Heart right ventricle (tissue), 16 donors: ENCODE measurements at regions not wholly inside any gene's neighbourhood (a gene's known extent, or its start where the extent isn't known, plus 50 kb on each side); places are given as distances from the start of the nearest gene placed in this dataset.

Experiments
- ATAC-seq, 8 donors: fragments of 200-7000 bp; cut with Tn5 transposase; one replicate each; pipeline ENCODE4 v1.9.1; 2020; ENCODE audit warnings: mild to moderate bottlenecking in 8 of 8, moderate library complexity in 8 of 8, moderate number of reproducible peaks in 1 of 8
- DNase-seq, 2 donors: peaks; one replicate each; pipeline ENCODE4 v3.0.0-alpha.2; 2020
- H3K27ac ChIP-seq, 10 donors: fragments of 200-600 bp; sonication (generic) in 2 of 10; one replicate each; pipeline versions ENCODE4 v1.5.0 to v1.8.0; 2020 to 2022; ENCODE audit warnings: mild to moderate bottlenecking in 3 of 10
- H3K27me3 ChIP-seq, 7 donors: fragments of 200-600 bp; one replicate each; pipeline ENCODE4 v1.8.0; 2021 to 2022; ENCODE audit warnings: mild to moderate bottlenecking in 2 of 7
- H3K36me3 ChIP-seq, 9 donors: fragments of 200-600 bp; sonication (generic) in 1 of 9; one replicate each; pipeline versions ENCODE4 v1.5.0 to v1.8.0; 2020 to 2022; ENCODE audit warnings: mild to moderate bottlenecking in 2 of 9
- H3K4me1 ChIP-seq, 9 donors: fragments of 200-600 bp; sonication (generic) in 1 of 9; one replicate each; pipeline versions ENCODE4 v1.5.0 to v1.8.0; 2020 to 2022; ENCODE audit warnings: mild to moderate bottlenecking in 4 of 9
- H3K4me3 ChIP-seq, 10 donors: fragments of 200-600 bp; sonication (generic) in 2 of 10; one replicate each; pipeline versions ENCODE4 v1.5.0 to v1.8.0; 2020 to 2022; ENCODE audit warnings: mild to moderate bottlenecking in 7 of 10, moderate library complexity in 2 of 10
- H3K9me3 ChIP-seq, 11 donors: fragments of 200-600 bp in 10 of 11; sonication (generic) in 2 of 11; one replicate each; pipeline versions ENCODE4 v1.5.0 to v1.8.0; 2013 to 2022; ENCODE audit warnings: mild to moderate bottlenecking in 2 of 11, control low read depth in 1 of 11, moderate library complexity in 1 of 11
- WGBS, 2 donors: extraction: QIAGEN DNeasy Blood & Tissue Kit; methylation state at CpG; one replicate each; pipeline ENCODE4 v1.1.7; 2013; ENCODE audit warnings: inconsistent platforms in 1 of 2; 5-methylcytosine and 5-hydroxymethylcytosine counted together
- intact Hi-C, 10 donors: fragments of 100-400 bp; cut with DNase I; formaldehyde crosslinking; loops; one replicate each; pipeline versions ENCODE4 v1.11.1 to v1.14.2; 2022
- TF ChIP-seq, protein P1 (sequence below), 9 donors: fragments of 200-600 bp; sonication (generic) in 2 of 9; IDR thresholded peaks; one replicate each; pipeline versions ENCODE4 v1.5.0 to v1.8.0; 2021 to 2022; ENCODE audit warnings: antibody characterized with exemption in 9 of 9, mild to moderate bottlenecking in 5 of 9, moderate library complexity in 1 of 9
- donor health status: Arrhythmogenic right ventricular cardiomyopathy.
- donor health status: ischemic (EF 13 %, LVEDD 7.1; RV severe dilation, severe dysfunction).
- donor health status: healthy with polysubstance abuse.
- donor health status: DM: no; HTN: yes; CAD: no.
- donor health status: DM: no; HTN: no; CAD: no.
- donor health status: ischemic (EF 25% LVEDD 6.9; RV normal size, moderate dysfunction).
- donor health status: ischemic (EF 25% LVEDD 5.7; RV mildly dilated, moderate dysfunction).
- donor health status: healthy.
- donor health status: DM: yes; HTN: yes; CAD: no.
- donor health status: Ischemic cardiomyopathy.
- donor health status: ischemic (EF 35%, LVEDD 5.7; RV mildly dilated, moderate dysfunction).
- donor health status: nonischemic (EF 11% LVEDD 7.7; RV severe dilation, severe dysfunction).
- donor health status: DM: yes; HTN: yes; CAD: no.
- donor health status: PGD.
- donor health status: ischemic (EF 29% LVEDD 5.4; RV normal size, mild dysfunction).
- donor health status: nonischemic (EF 23%, LVEDD 6.1; RV moderate dilation, normal function).

GRCh38 chr14:85817430-85817829 is 287.5 kb downstream of the FLRT2 start:
- intact Hi-C loops, result no loop called here
- TF ChIP-seq, protein P1, sequence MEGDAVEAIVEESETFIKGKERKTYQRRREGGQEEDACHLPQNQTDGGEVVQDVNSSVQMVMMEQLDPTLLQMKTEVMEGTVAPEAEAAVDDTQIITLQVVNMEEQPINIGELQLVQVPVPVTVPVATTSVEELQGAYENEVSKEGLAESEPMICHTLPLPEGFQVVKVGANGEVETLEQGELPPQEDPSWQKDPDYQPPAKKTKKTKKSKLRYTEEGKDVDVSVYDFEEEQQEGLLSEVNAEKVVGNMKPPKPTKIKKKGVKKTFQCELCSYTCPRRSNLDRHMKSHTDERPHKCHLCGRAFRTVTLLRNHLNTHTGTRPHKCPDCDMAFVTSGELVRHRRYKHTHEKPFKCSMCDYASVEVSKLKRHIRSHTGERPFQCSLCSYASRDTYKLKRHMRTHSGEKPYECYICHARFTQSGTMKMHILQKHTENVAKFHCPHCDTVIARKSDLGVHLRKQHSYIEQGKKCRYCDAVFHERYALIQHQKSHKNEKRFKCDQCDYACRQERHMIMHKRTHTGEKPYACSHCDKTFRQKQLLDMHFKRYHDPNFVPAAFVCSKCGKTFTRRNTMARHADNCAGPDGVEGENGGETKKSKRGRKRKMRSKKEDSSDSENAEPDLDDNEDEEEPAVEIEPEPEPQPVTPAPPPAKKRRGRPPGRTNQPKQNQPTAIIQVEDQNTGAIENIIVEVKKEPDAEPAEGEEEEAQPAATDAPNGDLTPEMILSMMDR (IDR thresholded peaks at IDR 0.05), result no peak
- Histone ChIP-seq H3K4me3 (no peak overlapping the region), H3K27ac (no peak overlapping the region), H3K4me1 (no peaks in the 10 kb centered on the region), H3K27me3 (no peaks in the 10 kb centered on the region), H3K36me3 (no peaks in the 10 kb centered on the region), H3K9me3 (no peaks in the 10 kb centered on the region)
- 86 to 92% methylated on average over 1 of the region's 1 CpG for WGBS, 2 donors
- DNase-seq, result no peak
- ATAC-seq, result no peak

DNA sequence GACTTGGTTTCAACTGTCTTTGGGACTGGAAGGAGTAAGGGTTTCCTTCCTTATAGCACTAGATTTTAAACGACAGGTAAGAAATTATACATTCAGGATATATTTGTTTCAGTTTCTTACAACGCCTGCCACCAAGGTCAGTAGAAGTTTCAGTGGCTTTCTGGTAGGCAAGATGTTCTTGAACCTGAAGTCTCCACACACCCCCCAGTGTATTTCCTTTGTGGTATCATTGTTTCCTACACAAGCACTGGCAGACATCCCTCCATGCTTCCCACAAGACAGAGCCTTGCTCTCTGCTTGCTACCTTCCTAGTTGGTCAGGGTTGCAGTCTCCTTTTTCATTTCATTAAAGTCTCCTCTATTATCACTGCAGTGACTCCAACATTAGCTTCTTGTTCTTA is 283.1 kb downstream of the FLRT2 start:
- intact Hi-C loops, result no loop called here
- Histone ChIP-seq H3K4me1 (no peaks in the 10 kb centered on the region), H3K27me3 (no peaks in the 10 kb centered on the region), H3K9me3 (no peaks in the 10 kb centered on the region), H3K4me3 (no peak overlapping the region), H3K27ac (no peak overlapping the region), H3K36me3 (no peaks in the 10 kb centered on the region)
- TF ChIP-seq, protein P1 (IDR thresholded peaks at IDR 0.05), result no peak
- WGBS, 2 donors, result 73 to 84% methylated on average over 2 of the region's 2 CpGs
- DNase-seq (no peak), ATAC-seq (no peak)

DNA sequence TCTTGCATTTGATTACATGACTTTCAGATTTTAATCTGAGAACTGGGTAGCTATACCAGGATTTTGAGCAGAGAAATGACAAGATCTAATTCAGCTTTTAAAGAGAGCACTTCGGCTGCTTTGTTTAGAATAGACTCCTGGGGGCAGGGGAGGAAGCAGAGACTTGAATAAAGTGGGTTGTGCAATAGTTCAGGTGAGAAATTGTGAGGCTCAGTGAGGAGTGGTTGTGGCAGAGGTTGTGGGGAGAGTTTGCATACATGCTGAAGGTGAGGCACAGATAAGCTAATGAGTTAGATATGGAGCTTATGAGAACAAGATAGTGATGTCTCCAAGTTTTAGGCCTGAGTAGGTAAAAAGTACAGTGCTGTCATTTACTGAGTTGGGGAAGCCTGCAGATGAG is 281.4 kb downstream of the FLRT2 start:
- ATAC-seq (no peak), DNase-seq (no peak)
- TF ChIP-seq, protein P1 (IDR thresholded peaks at IDR 0.05), result no peak
- Histone ChIP-seq H3K4me3 (no peak overlapping the region), H3K9me3 (no peaks in the 10 kb centered on the region), H3K36me3 (no peaks in the 10 kb centered on the region), H3K27me3 (no peaks in the 10 kb centered on the region), H3K27ac (no peak overlapping the region), H3K4me1 (no peaks in the 10 kb centered on the region)
- intact Hi-C loops, result no loop called here
- 49 to 56% methylated on average over 1 of the region's 1 CpG for WGBS, 2 donors

DNA sequence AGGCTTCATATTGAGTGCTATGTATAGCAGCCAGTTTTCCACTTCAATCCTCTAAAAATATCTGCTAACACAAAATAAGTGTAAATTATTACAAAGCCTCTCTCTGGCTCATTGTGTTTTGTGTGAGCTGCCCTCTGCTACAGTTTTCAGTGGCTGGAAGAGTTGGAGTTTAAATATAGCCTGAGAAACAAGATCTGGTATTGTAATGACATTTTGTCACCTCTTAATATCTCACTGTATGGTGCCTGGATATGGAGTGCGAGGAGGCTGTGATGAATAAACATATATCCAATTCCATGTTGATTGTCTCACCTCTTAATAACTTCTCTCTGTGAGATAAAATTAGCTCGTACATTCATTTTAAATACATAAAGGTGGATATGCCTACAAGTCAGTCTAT is 269.7 kb downstream of the FLRT2 start:
- TF ChIP-seq, protein P1 (IDR thresholded peaks at IDR 0.05), result no peak
- peaks cover 0 to 4% (median 0%) of the 10 kb centered on the region in 11 donors for H3K9me3 ChIP-seq
- no peaks in the 10 kb centered on the region for H3K36me3 ChIP-seq
- 38 to 54% methylated on average over 2 of the region's 2 CpGs for WGBS, 2 donors
- H3K4me3 ChIP-seq, result no peak overlapping the region
- no peaks in the 10 kb centered on the region for H3K27me3 ChIP-seq
- no peaks in the 10 kb centered on the region for H3K4me1 ChIP-seq
- no peak for DNase-seq
- intact Hi-C loops, result no loop called here
- no peak for ATAC-seq
- H3K27ac ChIP-seq, result no peak overlapping the region

- Histone ChIP-seq H3K4me1 (no peaks in the 10 kb centered on the region), H3K27me3 (no peaks in the 10 kb centered on the region), H3K9me3 (no peaks in the 10 kb centered on the region), H3K27ac (no peak overlapping the region), H3K36me3 (no peaks in the 10 kb centered on the region), H3K4me3 (no peak overlapping the region)
- ATAC-seq, result no peak
- intact Hi-C loops, result no loop called here
- TF ChIP-seq, protein P1 (IDR thresholded peaks at IDR 0.05), result no peak
- DNase-seq, result no peak
- 70 to 75% methylated on average over 5 of the region's 5 CpGs for WGBS, 2 donors
These were observed 268.9 kb downstream of the FLRT2 start for GRCh38 chr14:85798856-85799255.
